ENCODE measurements at regions not wholly inside any gene's neighbourhood (a gene's known extent, or its start where the extent isn't known, plus 50 kb on each side); places are given as distances from the start of the nearest gene placed in this dataset.
"Not testable (repeated sequence)": the region's sequence is repeated elsewhere in the genome, so short reads cannot be mapped to it uniquely, and the experiment has no call there.

GRCh38 chr7:94104301-94104700, 100.1 kb upstream of the BET1 start:
- DNase-seq (ENCODE audit: low read depth in 3 of 3) = no peak

- no peak for DNase-seq (ENCODE audit: low read depth in 3 of 3)
Observed at GRCh38 chr7:94109556-94109955, 105.4 kb upstream of the BET1 start.

- no peak for DNase-seq (ENCODE audit: low read depth in 3 of 3)
Observed at GRCh38 chr7:94111009-94111408, 106.9 kb upstream of the BET1 start.

- DNase-seq (ENCODE audit: low read depth in 3 of 3) = no peak
Observed at GRCh38 chr7:94115316-94115715, 111.2 kb upstream of the BET1 start.

- DNase-seq (ENCODE audit: low read depth in 3 of 3) = no peak
Observed at GRCh38 chr7:94123136-94123535, 119.0 kb upstream of the BET1 start.

GRCh38 chr7:94127026-94127425, 122.9 kb upstream of the BET1 start:
- no peak for DNase-seq (ENCODE audit: low read depth in 3 of 3)

- no peak for DNase-seq (ENCODE audit: low read depth in 3 of 3)
Observed at GRCh38 chr7:94128072-94128471, 123.9 kb upstream of the BET1 start.

- DNase-seq (ENCODE audit: low read depth in 3 of 3) = no peak
Observed at GRCh38 chr7:94129443-94130140, 125.4 kb upstream of the BET1 start.

GRCh38 chr7:94130716-94131115, 126.6 kb upstream of the BET1 start:
- no peak for DNase-seq (ENCODE audit: low read depth in 3 of 3)

- DNase-seq (ENCODE audit: low read depth in 3 of 3) = no peak
Observed at GRCh38 chr7:94133460-94133859, 129.3 kb upstream of the BET1 start.

GRCh38 chr7:94135180-94135579, 131.0 kb upstream of the BET1 start:
- no peak for DNase-seq (ENCODE audit: low read depth in 3 of 3)

- no peak for DNase-seq (ENCODE audit: low read depth in 3 of 3)
Observed at GRCh38 chr7:94142281-94142680, 138.1 kb upstream of the BET1 start.

GRCh38 chr7:94145602-94146001, 141.4 kb upstream of the BET1 start:
- no peak for DNase-seq (ENCODE audit: low read depth in 3 of 3)

GRCh38 chr7:94146408-94146807, 142.3 kb upstream of the BET1 start:
- DNase-seq (ENCODE audit: low read depth in 3 of 3) = no peak

GRCh38 chr7:94149789-94150545, 145.8 kb upstream of the BET1 start:
- no peak for DNase-seq (ENCODE audit: low read depth in 3 of 3)

GRCh38 chr7:94154182-94154581, 150.0 kb upstream of the BET1 start:
- no peak for DNase-seq (ENCODE audit: low read depth in 3 of 3)

- no peak for DNase-seq (ENCODE audit: low read depth in 3 of 3)
Observed at GRCh38 chr7:94154858-94155257, 150.7 kb upstream of the BET1 start.

GRCh38 chr7:94157659-94158306, 153.6 kb upstream of the BET1 start:
- not testable (repeated sequence) for DNase-seq (ENCODE audit: low read depth in 3 of 3)

GRCh38 chr7:94160719-94161435, 156.7 kb upstream of the BET1 start:
- DNase-seq (ENCODE audit: low read depth in 3 of 3) = no peak

GRCh38 chr7:94161476-94161875, 157.3 kb upstream of the BET1 start:
- DNase-seq (ENCODE audit: low read depth in 3 of 3) = no peak

GRCh38 chr7:94169682-94170081, 165.5 kb upstream of the BET1 start:
- DNase-seq (ENCODE audit: low read depth in 3 of 3) = no peak

- DNase-seq (ENCODE audit: low read depth in 3 of 3) = no peak
Observed at GRCh38 chr7:94170836-94171235, 166.7 kb upstream of the BET1 start.

All from stimulated activated CD4-positive, alpha-beta T cell treated with anti-CD3 and anti-CD28 coated beads, TNF-alpha, amount 100 ng/mL, for 4 hours (primary cell).